ENCODE measurements at regions not wholly inside any gene's neighbourhood (a gene's known extent, or its start where the extent isn't known, plus 50 kb on each side); places are given as distances from the start of the nearest gene placed in this dataset.
"Not testable (repeated sequence)": the region's sequence is repeated elsewhere in the genome, so short reads cannot be mapped to it uniquely, and the experiment has no call there.

- intact Hi-C loops (cut with DNase I) = no loop called here
- no peak for DNase-seq
Measured at GRCh38 chr14:41549821-41550607, 56.7 kb upstream of the LRFN5 start.

GRCh38 chr14:41549282-41549681 lies 57.4 kb upstream of the LRFN5 start:
- intact Hi-C loops (cut with DNase I) = no loop called here

GRCh38 chr14:41548666-41549065 lies 58.0 kb upstream of the LRFN5 start:
- DNase-seq = no peak
- intact Hi-C loops (cut with DNase I) = no loop called here

More at GRCh38 chr14:41549282-41549681, 57.4 kb upstream of the LRFN5 start:
- DNase-seq = no peak

GRCh38 chr14:41541333-41541732 lies 65.3 kb upstream of the LRFN5 start:
- DNase-seq = no peak
- intact Hi-C loops (cut with DNase I) = no loop called here

- intact Hi-C loops (cut with DNase I) = no loop called here
- no peak for DNase-seq
Measured at GRCh38 chr14:41532255-41532654, 74.4 kb upstream of the LRFN5 start.

- no peak for DNase-seq
- intact Hi-C loops (cut with DNase I) = no loop called here
Measured at GRCh38 chr14:41521891-41522290, 84.8 kb upstream of the LRFN5 start.

- intact Hi-C loops (cut with DNase I); DNase-seq: not testable (repeated sequence)
Measured at GRCh38 chr14:41518030-41518429, 88.6 kb upstream of the LRFN5 start.

GRCh38 chr14:41506552-41506951 lies 100.1 kb upstream of the LRFN5 start:
- DNase-seq = no peak
- intact Hi-C loops (cut with DNase I) = no loop called here

- intact Hi-C loops (cut with DNase I) = no loop called here
- DNase-seq = no peak
Measured at GRCh38 chr14:41505491-41505890, 101.2 kb upstream of the LRFN5 start.

- intact Hi-C loops (cut with DNase I) = no loop called here
- DNase-seq = no peak
Measured at GRCh38 chr14:41498959-41499358, 107.7 kb upstream of the LRFN5 start.

- intact Hi-C loops (cut with DNase I) = no loop called here
Measured at GRCh38 chr14:41490323-41490722, 116.4 kb upstream of the LRFN5 start.

GRCh38 chr14:41489315-41489972 lies 117.2 kb upstream of the LRFN5 start:
- DNase-seq = no peak
- intact Hi-C loops (cut with DNase I) = no loop called here

More at GRCh38 chr14:41490323-41490722, 116.4 kb upstream of the LRFN5 start:
- no peak for DNase-seq

- DNase-seq = no peak
- intact Hi-C loops (cut with DNase I) = no loop called here
Measured at GRCh38 chr14:41488401-41488800, 118.3 kb upstream of the LRFN5 start.

GRCh38 chr14:41482861-41483260 lies 123.8 kb upstream of the LRFN5 start:
- DNase-seq = no peak
- intact Hi-C loops (cut with DNase I) = no loop called here

GRCh38 chr14:41476526-41476925 lies 130.2 kb upstream of the LRFN5 start:
- DNase-seq = no peak
- intact Hi-C loops (cut with DNase I) = no loop called here

GRCh38 chr14:41461380-41461779 lies 145.3 kb upstream of the LRFN5 start:
- no peak for DNase-seq
- intact Hi-C loops (cut with DNase I) = no loop called here

GRCh38 chr14:41457393-41457792 lies 149.3 kb upstream of the LRFN5 start:
- DNase-seq = no peak
- intact Hi-C loops (cut with DNase I) = no loop called here

GRCh38 chr14:41449066-41449465 lies 157.6 kb upstream of the LRFN5 start:
- no peak for DNase-seq
- intact Hi-C loops (cut with DNase I) = no loop called here

- no peak for DNase-seq
- intact Hi-C loops (cut with DNase I) = no loop called here
Measured at GRCh38 chr14:41446008-41446407, 160.7 kb upstream of the LRFN5 start.

- no peak for DNase-seq
- intact Hi-C loops (cut with DNase I) = no loop called here
Measured at GRCh38 chr14:41423503-41423902, 183.2 kb upstream of the LRFN5 start.

GRCh38 chr14:41421308-41421707 lies 185.4 kb upstream of the LRFN5 start:
- DNase-seq; intact Hi-C loops (cut with DNase I): not testable (repeated sequence)
